UCSD-AML1 (cell line): ENCODE measurements at regions not wholly inside any gene's neighbourhood (a gene's known extent, or its start where the extent isn't known, plus 50 kb on each side); places are given as distances from the start of the nearest gene placed in this dataset.

Experiments used
- DNase-seq: peaks from one replicate; lab custom pipeline; 2025; ENCODE audit not compliant: unreplicated experiment; lab: John Stamatoyannopoulos, UW

DNA sequence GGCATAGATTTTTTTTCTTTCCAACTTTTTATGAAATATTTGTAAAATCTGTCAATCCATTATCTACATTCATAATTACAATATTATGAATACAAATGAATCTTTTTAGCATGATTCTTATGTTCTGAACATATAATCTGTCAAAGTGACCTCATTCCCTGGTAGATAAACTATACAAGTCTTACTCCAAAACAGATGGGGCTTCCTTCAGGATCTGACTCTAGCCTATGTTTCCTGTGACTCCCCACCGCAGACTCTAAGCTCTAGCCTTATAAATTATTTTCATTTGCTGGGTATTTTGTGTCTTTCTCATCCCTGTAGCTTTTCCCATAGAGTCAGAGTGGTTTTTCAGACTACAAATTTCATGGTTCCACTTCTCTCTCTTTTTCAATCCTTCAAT is 202.1 kb upstream of the KITLG start:
- no peak for DNase-seq

DNA sequence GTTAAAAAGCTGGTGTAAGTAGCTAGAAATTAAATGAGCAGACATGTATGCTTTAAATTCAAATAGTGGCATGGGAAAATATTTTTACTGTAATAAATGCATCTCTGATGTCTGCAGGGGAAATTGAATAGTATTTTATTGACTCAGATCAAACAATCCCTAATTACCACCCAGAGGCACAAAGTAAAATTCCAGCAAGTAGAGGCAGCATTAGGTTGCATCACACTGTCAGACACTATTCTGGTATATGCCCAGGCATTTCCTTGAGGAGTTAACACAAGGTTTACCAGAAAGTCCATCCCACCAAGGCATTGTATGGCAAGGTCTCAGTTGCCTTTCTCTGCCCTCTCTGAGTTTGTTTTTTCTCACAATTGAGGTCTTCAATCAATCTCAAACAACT is 201.6 kb upstream of the KITLG start:
- DNase-seq, result no peak

DNA sequence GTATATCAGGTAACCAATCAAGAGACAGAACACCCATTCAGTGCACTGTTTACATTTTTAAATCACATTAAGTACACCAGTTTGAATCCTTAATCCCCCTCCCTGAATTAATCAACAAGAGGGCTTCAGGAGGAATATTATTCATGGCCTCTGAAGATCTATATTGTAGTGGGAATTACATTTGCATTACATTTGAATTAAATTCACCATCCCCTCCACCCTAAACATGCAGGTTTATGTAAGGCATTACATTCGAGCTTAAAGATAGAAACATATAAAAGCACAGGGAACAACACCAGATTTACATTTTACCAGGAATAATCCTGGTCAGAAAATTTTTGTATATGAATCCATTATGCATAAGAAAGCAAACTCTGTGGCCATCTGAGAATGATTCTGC is 197.8 kb upstream of the KITLG start:
- no peak for DNase-seq

DNA sequence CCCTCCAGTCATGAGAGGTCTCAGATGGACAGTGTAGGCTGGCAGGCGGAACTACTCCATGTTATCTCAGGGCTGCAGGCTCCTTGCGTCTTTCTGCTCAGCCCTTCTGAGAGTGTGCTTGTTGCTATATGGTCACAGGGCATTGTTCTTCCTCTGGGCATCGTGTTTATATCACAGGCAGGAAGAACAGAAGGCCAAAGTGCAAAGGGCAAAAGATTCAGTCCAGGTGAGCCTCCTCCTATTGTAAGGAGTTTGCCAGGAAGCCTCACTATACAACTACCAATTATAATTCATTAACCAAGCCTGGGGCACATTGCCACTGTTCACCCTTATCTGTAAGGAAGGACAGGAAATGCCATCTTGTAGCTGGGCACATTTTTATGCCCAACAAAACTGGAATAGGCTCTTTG is 195.5 kb upstream of the KITLG start:
- no peak for DNase-seq

DNA sequence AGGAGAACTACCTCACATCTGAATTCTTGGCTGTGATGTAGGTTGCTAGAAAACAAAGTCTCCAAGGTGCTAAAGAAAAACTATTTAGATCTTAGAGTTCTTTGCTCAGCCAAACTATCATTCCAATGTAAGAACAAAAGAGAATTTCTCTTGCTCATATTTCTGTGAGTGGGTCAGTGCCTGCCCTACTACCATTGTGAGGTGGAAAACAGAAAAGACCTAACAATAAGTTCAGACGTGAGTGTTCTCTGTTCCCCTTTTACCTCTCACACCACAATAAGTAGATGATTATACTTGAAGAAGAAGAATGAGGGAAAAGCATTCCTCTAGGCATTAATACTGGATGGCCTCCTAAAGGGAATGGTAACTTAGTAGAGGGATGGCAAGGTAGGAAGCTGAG is 187.4 kb upstream of the KITLG start:
- no peak for DNase-seq

DNA sequence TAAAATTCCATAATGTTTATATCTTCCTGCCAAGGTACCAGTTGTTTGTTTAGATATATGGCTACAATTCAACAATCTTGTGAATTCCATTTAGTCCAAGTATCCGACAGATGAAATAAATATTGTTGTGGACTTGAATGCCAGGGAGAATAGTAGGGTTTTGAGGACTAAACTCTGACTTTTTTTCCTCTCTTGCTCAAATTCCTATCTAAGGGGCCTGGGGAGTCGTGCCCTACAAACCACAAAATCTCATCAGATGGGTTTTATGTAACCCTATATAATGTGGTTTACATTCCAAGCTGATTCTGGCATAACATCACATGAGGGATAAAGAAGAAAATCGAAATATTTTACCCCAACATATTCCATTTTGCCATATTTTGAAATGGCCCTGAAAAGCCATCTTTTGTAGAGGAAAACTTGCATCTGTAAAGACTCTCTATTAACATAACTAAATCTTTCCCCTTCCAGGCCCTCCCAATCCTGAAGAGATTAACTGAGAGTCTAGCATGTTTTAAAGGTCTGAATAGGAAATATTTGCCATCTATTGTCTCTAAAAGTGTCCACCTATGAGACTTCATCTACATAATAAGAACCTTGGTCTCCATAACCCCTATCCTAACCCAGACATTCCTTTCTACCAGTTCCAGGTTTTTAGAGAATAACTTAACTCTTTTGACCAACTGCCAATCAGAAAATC is 184.7 kb upstream of the KITLG start:
- DNase-seq, result no peak

DNA sequence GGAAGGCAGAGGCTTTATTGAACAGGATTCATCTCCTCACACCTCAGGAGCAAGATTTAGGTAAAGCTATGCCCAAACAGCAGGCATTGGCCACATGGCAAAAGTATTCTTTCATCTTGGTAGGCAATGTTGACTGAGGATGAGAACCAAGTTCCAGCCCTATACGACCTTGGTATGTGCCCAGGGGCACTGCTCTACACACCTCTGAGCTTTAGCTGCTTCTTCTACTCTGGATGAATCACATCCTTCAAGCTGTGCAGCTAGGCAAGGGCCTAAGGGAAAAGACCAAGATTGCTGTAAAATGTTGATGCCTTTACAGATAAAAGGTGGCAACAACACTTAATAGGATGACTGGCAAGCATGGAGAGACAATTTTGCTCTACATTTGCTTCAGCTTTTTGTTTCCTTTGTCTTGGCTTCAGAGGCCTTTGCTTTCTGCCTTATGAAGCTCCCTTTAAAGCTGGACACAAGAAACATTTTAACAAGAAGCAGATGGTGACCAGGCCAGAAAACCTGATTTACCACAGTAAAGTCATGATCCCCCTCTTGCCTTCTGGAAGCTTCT is 183.3 kb upstream of the KITLG start:
- no peak for DNase-seq

DNA sequence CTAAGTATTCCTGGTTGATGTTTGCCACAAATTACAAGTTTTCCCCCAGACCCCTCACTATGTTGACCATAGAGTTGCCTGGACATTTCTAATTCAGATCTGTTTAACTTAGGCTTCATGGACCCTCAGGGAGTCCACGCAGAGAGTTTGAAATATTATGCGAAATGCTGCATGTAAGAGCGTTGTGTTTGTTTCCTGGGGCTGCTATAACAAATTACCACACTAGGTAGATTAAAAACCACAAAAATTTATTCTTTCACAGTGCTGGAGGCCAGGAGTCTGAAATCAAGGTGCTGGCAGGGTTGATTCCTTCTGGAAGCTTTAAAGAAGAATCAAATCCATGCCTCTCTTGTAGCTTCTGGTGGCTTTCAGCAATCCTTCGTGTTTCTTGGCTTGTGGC is 177.9 kb upstream of the KITLG start:
- DNase-seq, result no peak

DNA sequence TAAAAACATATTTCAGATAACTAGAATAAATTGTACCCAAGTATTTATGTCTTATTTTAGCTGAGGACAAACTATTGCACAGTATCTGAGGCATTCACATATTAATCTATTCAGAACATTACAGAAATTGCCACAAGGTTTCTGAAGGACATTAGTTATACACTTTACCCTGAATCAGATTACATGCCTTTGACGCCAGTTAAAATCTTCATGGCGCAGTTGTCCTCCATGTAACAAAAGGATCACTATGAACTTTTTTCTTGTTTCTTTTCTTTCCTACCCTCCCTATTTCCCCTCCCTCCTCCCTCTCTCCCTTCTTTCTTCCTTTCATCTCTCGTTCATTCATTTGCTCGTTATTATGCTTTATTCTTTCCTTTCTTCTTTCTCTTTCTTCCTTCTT is 176.6 kb upstream of the KITLG start:
- DNase-seq, result no peak

DNA sequence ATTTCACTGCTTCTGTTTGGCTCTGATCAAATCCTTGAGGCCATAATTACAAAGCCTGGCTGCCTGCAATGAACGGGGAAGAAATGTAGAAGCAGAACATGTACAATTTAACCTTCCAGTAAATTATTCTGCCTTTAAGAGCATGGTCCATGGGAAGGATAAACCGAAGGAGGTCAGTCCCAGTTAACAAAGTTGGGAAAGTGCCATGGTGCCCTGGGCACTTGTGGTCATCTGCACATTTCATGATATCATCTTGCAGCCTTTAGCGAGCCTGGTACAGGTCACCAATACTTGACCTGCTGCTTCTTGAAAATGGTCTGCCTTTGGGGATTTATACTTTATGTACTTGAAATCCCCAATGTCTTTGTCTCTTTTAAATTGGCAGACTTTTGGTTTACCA is 175.9 kb upstream of the KITLG start:
- no peak for DNase-seq

DNA sequence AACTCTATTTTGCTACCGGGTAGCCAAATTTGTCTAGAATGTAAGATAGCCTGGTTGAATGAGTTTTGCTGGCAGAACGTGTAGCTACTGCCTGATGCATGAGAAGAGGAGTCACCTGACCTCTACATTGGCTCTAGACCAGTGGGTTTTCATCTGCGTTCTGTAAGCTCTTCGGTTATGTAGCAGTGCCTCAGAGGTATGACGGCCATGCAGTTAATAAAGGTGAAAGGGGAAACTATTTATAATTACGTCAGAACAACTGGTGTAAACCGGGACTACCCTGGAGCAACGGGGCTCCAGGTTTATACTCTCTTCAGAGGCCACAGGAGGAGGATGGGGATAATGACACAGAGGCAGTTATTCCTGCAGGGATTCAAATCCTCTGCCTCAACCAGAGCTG is 173.4 kb upstream of the KITLG start:
- DNase-seq, result no peak

DNA sequence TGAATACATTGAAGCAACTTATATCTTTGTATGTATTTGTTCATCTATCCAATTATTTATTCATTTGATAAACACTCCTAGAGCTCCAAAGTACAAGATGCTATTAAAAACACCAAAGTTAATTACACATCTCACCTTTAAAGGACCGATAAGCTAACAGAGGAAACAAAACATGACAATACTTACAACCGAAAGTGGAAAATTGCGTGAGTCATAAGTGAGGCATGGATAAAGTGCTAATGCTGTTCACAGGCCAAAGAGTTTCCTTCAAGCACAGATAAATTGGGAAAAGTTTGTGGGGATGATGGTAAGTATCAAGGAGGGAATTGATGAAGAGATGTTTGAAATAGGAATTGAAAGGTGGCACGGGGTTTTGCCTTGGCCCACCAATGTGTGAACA is 172.8 kb upstream of the KITLG start:
- no peak for DNase-seq

DNA sequence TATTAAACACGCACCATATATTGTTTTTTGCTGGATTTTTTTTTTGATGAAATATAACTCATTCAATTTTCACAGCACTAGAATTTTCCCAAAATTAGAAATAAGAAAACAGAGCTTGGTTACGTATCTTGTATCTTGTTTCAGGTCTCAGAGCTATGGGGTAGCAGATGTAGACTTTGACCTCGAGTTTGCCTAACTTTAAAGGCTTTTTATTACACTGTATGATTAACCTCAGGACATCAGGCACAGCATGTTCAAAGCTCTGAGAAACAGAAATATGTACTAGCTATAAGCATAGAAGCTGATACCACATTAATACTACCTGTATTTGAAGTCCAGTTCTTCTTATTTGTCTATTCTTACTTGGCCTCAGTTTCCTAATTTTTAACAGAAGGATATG is 171.9 kb upstream of the KITLG start:
- no peak for DNase-seq

DNA sequence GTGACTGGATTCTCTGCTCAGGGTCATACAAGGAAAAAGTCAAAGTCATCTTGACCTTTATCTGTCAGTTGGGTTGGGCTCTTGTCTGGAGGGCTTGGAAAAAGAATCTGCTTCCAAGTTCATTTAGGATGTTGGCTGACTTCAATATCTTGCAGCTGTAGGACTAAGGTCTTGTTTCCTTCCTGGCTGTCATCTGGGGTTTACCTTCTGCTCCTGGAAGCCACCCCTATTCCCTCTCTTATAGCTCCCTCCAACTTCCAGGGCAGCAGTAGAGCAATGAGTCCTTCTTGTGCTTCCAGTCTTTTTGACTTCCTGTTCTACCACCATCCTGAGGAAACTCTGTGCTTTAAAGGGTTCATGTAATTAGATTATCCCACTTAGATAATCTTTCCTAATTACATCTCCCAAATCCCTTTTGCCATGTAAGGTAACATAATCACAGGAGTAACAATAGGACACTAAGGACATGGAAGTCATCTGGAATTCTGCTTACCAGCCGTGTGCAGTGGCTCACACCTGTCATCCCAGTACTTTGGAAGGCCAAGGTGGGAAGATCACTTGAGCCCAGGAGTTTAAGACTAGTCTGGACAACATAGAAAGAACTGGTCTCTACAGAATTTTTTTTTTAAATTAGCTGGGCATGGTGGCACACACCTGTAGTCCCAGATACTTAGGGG is 170.7 kb upstream of the KITLG start:
- no peak for DNase-seq

DNA sequence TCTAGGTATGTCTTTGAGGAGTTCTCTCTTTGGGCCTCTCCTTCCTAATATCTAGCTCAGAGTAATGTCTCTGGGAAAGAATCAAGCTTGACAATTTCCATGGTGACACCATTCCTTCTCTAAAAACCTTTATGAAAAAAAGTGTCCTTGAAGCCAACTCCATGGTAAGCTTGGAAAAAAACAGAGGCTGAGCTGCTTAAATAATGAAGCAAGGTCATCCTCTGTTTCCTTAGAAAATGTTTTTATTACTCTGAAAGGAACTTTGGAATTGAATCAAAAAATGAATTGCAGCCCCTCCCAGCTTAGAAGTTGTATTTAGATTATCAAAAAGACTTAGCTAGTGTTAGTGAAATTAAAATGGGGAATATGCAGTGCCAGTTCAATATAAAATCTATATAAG is 166.1 kb upstream of the KITLG start:
- DNase-seq, result no peak

DNA sequence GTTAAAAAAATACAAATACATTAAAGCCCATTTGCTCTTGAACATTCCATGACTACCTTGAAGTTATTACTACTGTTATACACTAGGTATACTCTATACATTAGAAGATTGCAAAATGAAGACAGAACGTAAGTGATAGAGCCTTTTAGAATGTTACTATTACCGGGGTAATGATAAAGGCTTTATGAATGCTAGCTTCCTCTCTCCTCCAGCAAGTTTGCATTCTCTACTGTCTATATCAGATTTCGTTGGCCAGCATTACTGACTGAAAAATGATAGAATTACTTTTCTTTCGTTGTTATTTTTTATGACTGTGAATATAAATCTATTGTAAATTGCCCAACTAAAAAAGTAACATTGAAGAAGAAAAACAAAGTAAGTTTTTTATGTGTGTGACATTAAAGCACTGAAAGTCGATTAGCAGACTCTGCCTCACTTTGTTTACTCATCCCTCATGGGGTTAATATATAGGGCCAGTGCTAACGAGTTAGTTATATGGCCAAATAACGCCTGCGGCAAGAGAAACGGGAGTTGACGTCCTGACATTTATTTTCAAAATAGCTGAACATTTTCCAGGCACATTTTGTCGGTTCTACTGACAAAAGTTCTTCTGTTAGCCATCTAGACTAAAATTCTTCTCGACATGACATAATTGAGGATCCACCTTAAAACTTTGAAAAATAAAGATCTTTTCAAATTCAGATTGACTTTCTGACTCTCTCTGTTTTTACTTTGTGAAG is 163.8 kb upstream of the KITLG start:
- DNase-seq, result no peak

DNA sequence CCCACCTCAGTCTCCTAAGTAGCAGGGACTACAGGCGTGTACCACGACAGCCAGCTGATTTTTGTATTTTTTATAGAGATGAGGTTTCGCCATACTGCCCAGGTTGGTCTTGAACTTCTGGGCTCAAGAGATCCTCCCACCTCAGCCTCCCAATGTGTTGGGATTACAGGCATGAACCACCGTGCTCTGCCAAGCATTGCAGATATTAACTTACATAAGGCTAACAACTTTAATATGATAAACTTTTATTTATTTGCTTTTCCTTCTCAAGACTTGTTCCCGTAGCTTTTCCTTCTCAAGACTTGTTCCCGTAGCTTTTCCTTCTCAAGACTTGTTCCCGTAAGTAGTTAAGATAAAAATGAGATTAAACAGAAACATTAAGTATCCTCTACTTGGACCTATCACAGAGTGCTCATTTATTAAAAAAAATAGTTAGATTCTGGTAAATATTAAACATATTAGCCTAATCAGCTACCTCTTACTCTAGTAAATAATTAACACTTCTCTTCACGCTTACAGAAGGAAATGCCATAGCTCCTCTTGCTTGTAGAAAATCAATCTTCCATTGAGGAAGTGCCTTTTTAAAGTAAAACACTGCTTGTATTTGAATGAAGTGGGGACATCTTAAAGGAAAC is 157.7 kb upstream of the KITLG start:
- no peak for DNase-seq

DNA sequence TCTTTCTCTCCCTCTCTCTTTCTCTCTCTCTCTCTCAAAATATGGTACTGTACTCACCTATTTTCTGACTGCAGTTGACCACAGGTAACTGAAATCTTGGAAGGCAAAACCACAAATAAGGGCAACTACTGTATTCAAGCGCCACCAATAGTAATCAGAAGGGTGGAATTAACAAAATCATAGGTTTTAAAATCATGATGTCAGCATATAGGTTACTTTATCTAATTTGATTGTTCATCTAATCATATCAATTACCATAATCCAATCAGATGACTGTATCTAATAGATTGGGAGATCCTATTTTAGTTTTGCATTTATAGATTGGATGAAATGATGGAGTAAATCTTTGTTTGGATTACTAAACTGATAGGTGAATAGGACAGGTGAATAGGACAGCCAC is 155.8 kb upstream of the KITLG start:
- no peak for DNase-seq

DNA sequence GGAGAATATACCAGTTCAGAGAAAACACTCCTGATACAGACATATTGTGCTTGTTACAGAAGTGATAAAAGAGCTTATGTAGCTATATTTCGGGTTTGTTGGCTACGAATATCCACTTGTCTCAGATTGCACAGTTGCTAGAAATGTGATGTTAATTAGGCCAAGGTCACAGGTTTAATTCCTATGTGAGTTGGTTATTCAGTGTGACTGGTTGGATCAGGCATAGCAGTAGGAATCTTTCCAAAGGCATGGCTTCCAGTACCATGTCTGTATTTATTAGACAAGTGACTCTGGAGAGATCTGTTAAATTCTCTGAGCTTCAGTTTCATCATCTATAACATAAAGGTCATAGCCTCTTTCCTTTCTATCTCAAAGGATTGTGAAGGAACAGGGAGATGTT is 152.7 kb upstream of the KITLG start:
- DNase-seq, result no peak

DNA sequence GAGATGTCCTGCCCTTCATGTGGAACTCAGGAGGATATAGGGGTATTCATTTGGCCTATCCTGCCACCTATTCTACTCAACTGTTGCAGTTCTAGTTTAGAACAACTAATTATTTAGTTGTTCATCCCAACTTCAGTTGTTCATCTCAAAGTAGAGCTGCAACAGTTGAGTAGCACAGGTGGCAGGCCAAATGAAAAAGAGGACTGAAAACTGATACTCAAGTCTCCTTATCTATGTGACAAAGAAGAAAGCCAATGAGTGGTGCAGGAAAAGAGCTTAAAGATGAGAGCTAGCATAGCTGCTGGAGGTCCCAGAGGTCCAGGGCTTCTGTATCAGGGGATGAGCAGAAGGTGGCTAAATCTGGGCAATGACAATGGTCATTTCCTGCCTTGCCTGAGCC is 148.9 kb upstream of the KITLG start:
- no peak for DNase-seq
